WTC11 (cell line): ENCODE measurements at regions not wholly inside any gene's neighbourhood (a gene's known extent, or its start where the extent isn't known, plus 50 kb on each side); places are given as distances from the start of the nearest gene placed in this dataset.

ENCODE experiments used
- CBFB ChIP-seq: sonication (generic); formaldehyde crosslinking; IDR thresholded peaks from 2 replicates; pipeline ENCODE4 v1.8.1; 2022; ENCODE audit warnings: mild to moderate bottlenecking, low read depth, missing genetic modification reagents
- FOXJ3 ChIP-seq: sonication (generic); formaldehyde crosslinking; IDR thresholded peaks from 2 replicates; pipeline ENCODE4 v1.9.0; 2021; ENCODE audit warnings: missing genetic modification reagents, mild to moderate bottlenecking, borderline replicate concordance
- NFATC4 ChIP-seq: fragments of 250-450 bp; sonication (Bioruptor Pico); IDR thresholded peaks from 2 replicates; pipeline ENCODE4 v1.9.0; 2021; ENCODE audit warnings: mild to moderate bottlenecking
- TCF7 ChIP-seq: sonication (generic); formaldehyde crosslinking; IDR thresholded peaks from 2 replicates; pipeline ENCODE4 v1.8.0; 2022; ENCODE audit warnings: mild to moderate bottlenecking, low read depth, missing genetic modification reagents, moderate library complexity
- TF ChIP-seq, protein P1 (sequence below): sonication (generic); formaldehyde crosslinking; IDR thresholded peaks from 2 replicates; pipeline ENCODE4 v1.8.0; 2022; ENCODE audit warnings: mild to moderate bottlenecking, missing genetic modification reagents
- TF ChIP-seq, protein P2 (sequence below): fragments of 200-600 bp; IDR thresholded peaks from 2 replicates; pipeline ENCODE4 v1.8.0; 2022; ENCODE audit warnings: antibody characterized with exemption
- TF ChIP-seq, protein P3 (sequence below): sonication (generic); formaldehyde crosslinking; IDR thresholded peaks from 2 replicates; pipeline ENCODE4 v1.8.1; 2023; ENCODE audit warnings: mild to moderate bottlenecking, missing genetic modification reagents
- TF ChIP-seq, protein P4 (sequence below): sonication (generic); formaldehyde crosslinking; IDR thresholded peaks from 2 replicates; pipeline ENCODE4 v1.8.1; 2023; ENCODE audit warnings: mild to moderate bottlenecking, missing genetic modification reagents
- TF ChIP-seq, protein P5 (sequence below): sonication (generic); formaldehyde crosslinking; conservative IDR thresholded peaks from 2 replicates; pipeline ENCODE4 v1.8.1; 2022; ENCODE audit warnings: mild to moderate bottlenecking, missing genetic modification reagents
- TF ChIP-seq, protein P6 (sequence below): sonication (generic); formaldehyde crosslinking; IDR thresholded peaks from 2 replicates; pipeline ENCODE4 v1.8.1; 2023; ENCODE audit warnings: mild to moderate bottlenecking, missing genetic modification reagents, moderate library complexity
- TF ChIP-seq, protein P7 (sequence below): sonication (generic); formaldehyde crosslinking; IDR thresholded peaks from 2 replicates; pipeline ENCODE4 v1.8.0; 2022; ENCODE audit warnings: mild to moderate bottlenecking, missing genetic modification reagents

DNA sequence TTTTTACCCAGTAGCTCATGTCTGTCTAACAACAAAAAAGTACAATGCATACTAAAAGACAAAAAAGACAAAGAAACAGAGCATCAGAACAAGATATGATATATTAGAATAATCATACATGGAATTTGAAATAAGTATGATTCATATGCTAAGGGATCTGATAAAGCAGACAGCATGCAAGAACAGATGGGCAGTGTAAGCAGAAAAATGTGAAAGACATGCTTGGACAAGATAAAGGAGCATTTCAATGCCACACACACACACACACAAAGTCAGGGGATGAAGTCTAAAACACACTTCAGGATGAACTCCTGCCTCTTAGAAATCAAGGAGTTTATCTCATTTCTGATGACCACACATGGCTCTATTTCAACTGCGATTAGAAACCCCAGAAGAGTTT is 649.6 kb upstream of the NDST4 start:
- TF ChIP-seq, protein P1, sequence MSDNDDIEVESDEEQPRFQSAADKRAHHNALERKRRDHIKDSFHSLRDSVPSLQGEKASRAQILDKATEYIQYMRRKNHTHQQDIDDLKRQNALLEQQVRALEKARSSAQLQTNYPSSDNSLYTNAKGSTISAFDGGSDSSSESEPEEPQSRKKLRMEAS: no peak
- TF ChIP-seq, protein P2, sequence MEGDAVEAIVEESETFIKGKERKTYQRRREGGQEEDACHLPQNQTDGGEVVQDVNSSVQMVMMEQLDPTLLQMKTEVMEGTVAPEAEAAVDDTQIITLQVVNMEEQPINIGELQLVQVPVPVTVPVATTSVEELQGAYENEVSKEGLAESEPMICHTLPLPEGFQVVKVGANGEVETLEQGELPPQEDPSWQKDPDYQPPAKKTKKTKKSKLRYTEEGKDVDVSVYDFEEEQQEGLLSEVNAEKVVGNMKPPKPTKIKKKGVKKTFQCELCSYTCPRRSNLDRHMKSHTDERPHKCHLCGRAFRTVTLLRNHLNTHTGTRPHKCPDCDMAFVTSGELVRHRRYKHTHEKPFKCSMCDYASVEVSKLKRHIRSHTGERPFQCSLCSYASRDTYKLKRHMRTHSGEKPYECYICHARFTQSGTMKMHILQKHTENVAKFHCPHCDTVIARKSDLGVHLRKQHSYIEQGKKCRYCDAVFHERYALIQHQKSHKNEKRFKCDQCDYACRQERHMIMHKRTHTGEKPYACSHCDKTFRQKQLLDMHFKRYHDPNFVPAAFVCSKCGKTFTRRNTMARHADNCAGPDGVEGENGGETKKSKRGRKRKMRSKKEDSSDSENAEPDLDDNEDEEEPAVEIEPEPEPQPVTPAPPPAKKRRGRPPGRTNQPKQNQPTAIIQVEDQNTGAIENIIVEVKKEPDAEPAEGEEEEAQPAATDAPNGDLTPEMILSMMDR: no peak
- TF ChIP-seq CBFB (no peak), TCF7 (CRISPR knock-in tag) (no peak), FOXJ3 (no peak), NFATC4 (no peak)
- TF ChIP-seq, protein P3, sequence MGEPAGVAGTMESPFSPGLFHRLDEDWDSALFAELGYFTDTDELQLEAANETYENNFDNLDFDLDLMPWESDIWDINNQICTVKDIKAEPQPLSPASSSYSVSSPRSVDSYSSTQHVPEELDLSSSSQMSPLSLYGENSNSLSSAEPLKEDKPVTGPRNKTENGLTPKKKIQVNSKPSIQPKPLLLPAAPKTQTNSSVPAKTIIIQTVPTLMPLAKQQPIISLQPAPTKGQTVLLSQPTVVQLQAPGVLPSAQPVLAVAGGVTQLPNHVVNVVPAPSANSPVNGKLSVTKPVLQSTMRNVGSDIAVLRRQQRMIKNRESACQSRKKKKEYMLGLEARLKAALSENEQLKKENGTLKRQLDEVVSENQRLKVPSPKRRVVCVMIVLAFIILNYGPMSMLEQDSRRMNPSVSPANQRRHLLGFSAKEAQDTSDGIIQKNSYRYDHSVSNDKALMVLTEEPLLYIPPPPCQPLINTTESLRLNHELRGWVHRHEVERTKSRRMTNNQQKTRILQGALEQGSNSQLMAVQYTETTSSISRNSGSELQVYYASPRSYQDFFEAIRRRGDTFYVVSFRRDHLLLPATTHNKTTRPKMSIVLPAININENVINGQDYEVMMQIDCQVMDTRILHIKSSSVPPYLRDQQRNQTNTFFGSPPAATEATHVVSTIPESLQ (CRISPR knock-in tag): no peak
- TF ChIP-seq, protein P4, sequence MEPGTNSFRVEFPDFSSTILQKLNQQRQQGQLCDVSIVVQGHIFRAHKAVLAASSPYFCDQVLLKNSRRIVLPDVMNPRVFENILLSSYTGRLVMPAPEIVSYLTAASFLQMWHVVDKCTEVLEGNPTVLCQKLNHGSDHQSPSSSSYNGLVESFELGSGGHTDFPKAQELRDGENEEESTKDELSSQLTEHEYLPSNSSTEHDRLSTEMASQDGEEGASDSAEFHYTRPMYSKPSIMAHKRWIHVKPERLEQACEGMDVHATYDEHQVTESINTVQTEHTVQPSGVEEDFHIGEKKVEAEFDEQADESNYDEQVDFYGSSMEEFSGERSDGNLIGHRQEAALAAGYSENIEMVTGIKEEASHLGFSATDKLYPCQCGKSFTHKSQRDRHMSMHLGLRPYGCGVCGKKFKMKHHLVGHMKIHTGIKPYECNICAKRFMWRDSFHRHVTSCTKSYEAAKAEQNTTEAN (CRISPR knock-in tag): no peak
- TF ChIP-seq, protein P5, sequence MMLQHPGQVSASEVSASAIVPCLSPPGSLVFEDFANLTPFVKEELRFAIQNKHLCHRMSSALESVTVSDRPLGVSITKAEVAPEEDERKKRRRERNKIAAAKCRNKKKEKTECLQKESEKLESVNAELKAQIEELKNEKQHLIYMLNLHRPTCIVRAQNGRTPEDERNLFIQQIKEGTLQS (CRISPR knock-in tag): no peak
- TF ChIP-seq, protein P6, sequence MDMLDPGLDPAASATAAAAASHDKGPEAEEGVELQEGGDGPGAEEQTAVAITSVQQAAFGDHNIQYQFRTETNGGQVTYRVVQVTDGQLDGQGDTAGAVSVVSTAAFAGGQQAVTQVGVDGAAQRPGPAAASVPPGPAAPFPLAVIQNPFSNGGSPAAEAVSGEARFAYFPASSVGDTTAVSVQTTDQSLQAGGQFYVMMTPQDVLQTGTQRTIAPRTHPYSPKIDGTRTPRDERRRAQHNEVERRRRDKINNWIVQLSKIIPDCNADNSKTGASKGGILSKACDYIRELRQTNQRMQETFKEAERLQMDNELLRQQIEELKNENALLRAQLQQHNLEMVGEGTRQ (CRISPR knock-in tag): no peak
- TF ChIP-seq, protein P7, sequence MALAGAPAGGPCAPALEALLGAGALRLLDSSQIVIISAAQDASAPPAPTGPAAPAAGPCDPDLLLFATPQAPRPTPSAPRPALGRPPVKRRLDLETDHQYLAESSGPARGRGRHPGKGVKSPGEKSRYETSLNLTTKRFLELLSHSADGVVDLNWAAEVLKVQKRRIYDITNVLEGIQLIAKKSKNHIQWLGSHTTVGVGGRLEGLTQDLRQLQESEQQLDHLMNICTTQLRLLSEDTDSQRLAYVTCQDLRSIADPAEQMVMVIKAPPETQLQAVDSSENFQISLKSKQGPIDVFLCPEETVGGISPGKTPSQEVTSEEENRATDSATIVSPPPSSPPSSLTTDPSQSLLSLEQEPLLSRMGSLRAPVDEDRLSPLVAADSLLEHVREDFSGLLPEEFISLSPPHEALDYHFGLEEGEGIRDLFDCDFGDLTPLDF: no peak
